HCT116 (cell line): ENCODE measurements at regions not wholly inside any gene's neighbourhood (a gene's known extent, or its start where the extent isn't known, plus 50 kb on each side); places are given as distances from the start of the nearest gene placed in this dataset.

Experiments
- ATAC-seq: fragments of 200-7000 bp; cut with Tn5 transposase; 2 replicates; pipeline ENCODE4 v1.9.1; 2020; ENCODE audit warnings: mild to moderate bottlenecking, moderate library complexity
- BruUV-seq: library from RNA; stranded (reverse); fragments of 400-500 nt; replicated peaks from 2 replicates; lab custom pipeline; 2021; lab: Mats Ljungman, UMichigan
- CTCF ChIA-PET: fragments of 300-600 bp; sonication (Branson Sonifier 250); formaldehyde crosslinking; loops from one replicate; lab custom pipeline; 2021; ENCODE audit warnings: antibody characterized with exemption; lab: Charles Lee
- POLR2A ChIA-PET: fragments of 300-600, 350-600 bp; sonication (Branson Sonifier 250); formaldehyde crosslinking; loops from one replicate; lab custom pipeline; 2021; ENCODE audit warnings: antibody characterized with exemption; lab: Charles Lee
- RAD21 ChIA-PET, 2 experiments: fragments of 300-600 bp; sonication (Branson Sonifier 250); formaldehyde crosslinking; loops; one replicate each; lab custom pipeline; 2023; ENCODE audit warnings: low total read pairs in 2 of 2; ENCODE audit not compliant: uncharacterized antibody in 2 of 2, unreplicated experiment in 2 of 2, low non-redundant PET in 1 of 2; lab: Charles Lee
- DNase-seq: peaks from one replicate; pipeline ENCODE4 v3.0.0-alpha.2; 2010; ENCODE audit warnings: low read depth, low spot score
- H2AFZ ChIP-seq: fragments of 200-600 bp; shearing (Covaris generic), sonication (generic); 2 replicates; pipeline ENCODE4 v1.6.1; 2017; ENCODE audit warnings: low read depth, mixed run types, mixed read lengths, antibody characterized with exemption, low read length; ENCODE audit not compliant: poor library complexity, severe bottlenecking
- H3K27ac ChIP-seq: 2 replicates; pipeline ENCODE4 v1.5.1; 2012; ENCODE audit warnings: low read depth, low read length
- H3K27me3 ChIP-seq: fragments of 200-600 bp; sonication (generic); 2 replicates; pipeline ENCODE4 v1.6.1; 2016; ENCODE audit warnings: mixed run types, low read length, mixed read lengths; ENCODE audit not compliant: insufficient read depth
- H3K36me3 ChIP-seq, 2 experiments: fragments of 200-500 bp in 1 of 2; fragments of 200-600 bp in 1 of 2; sonication (Bioruptor generic) in 1 of 2; sonication (generic) in 1 of 2; 2 replicates each; pipeline versions ENCODE4 v1.5.1 to v1.6.1; 2014 to 2016; ENCODE audit warnings: low read length in 2 of 2, inconsistent platforms in 1 of 2, mixed read lengths in 1 of 2, mixed run types in 1 of 2; ENCODE audit not compliant: insufficient read depth in 2 of 2, control insufficient read depth in 1 of 2
- H3K4me1 ChIP-seq, 2 experiments: fragments of 200-600 bp in 1 of 2; sonication (generic) in 1 of 2; 2 replicates each; pipeline versions ENCODE4 v1.5.1 to v1.6.1; 2012 to 2017; ENCODE audit warnings: low read length in 2 of 2, inconsistent platforms in 1 of 2, mild to moderate bottlenecking in 1 of 2, mixed read lengths in 1 of 2, mixed run types in 1 of 2, moderate library complexity in 1 of 2; ENCODE audit not compliant: insufficient read depth in 2 of 2, control insufficient read depth in 1 of 2
- H3K4me2 ChIP-seq: fragments of 200-600 bp; sonication (generic); 2 replicates; pipeline ENCODE4 v1.6.1; 2017; ENCODE audit warnings: mixed run types, low read length, mixed read lengths
- H3K4me3 ChIP-seq, 2 experiments: fragments of 200-600 bp in 1 of 2; sonication (generic) in 1 of 2; replicated peaks in 1 of 2; 2 replicates each; pipeline ENCODE4 v1.5.1; 2011 to 2016; ENCODE audit warnings: low read length in 2 of 2, control low read depth in 1 of 2, low read depth in 1 of 2, mild to moderate bottlenecking in 1 of 2, mixed read lengths in 1 of 2, mixed run types in 1 of 2
- H3K79me2 ChIP-seq: fragments of 200-600 bp; sonication (generic); 2 replicates; pipeline ENCODE4 v1.6.1; 2017; ENCODE audit warnings: mild to moderate bottlenecking, mixed run types, low read length, moderate library complexity, mixed read lengths; ENCODE audit not compliant: insufficient read depth
- H3K9ac ChIP-seq: fragments of 200-600 bp; sonication (generic); 2 replicates; pipeline ENCODE4 v1.6.1; 2016; ENCODE audit warnings: low read length, mixed read lengths
- H3K9me2 ChIP-seq: fragments of 200-600 bp; sonication (generic), shearing (Covaris generic); 2 replicates; pipeline ENCODE4 v1.6.1; 2017; ENCODE audit warnings: mixed run types, mild to moderate bottlenecking, moderate library complexity; ENCODE audit not compliant: insufficient read depth
- H3K9me3 ChIP-seq, 2 experiments: fragments of 200-500 bp in 1 of 2; fragments of 200-600 bp in 1 of 2; sonication (Bioruptor generic) in 1 of 2; sonication (generic) in 1 of 2; 2 replicates each; pipeline ENCODE4 v1.6.1; 2014 to 2017; ENCODE audit warnings: low read length in 2 of 2, mixed read lengths in 2 of 2, inconsistent platforms in 1 of 2, low read depth in 1 of 2, mild to moderate bottlenecking in 1 of 2, mixed run types in 1 of 2, moderate library complexity in 1 of 2; ENCODE audit not compliant: control insufficient read depth in 1 of 2, insufficient read depth in 1 of 2
- H4K20me1 ChIP-seq: fragments of 200-600 bp; sonication (generic), shearing (Covaris generic); 2 replicates; pipeline ENCODE4 v1.6.1; 2017; ENCODE audit warnings: mixed run types, mild to moderate bottlenecking, moderate library complexity; ENCODE audit not compliant: insufficient read depth
- ATF3 ChIP-seq: IDR thresholded peaks from 2 replicates; pipeline ENCODE4 v1.6.1; 2012
- CBX3 ChIP-seq: IDR thresholded peaks from 2 replicates; pipeline ENCODE4 v1.6.1; 2012; ENCODE audit warnings: low read depth
- ELF1 ChIP-seq: IDR thresholded peaks from 2 replicates; pipeline ENCODE4 v1.6.1; 2012; ENCODE audit warnings: low read depth, borderline replicate concordance
- EZH2phosphoT487 ChIP-seq: fragments of 200-600 bp; IDR thresholded peaks from 2 replicates; pipeline ENCODE4 v1.6.1; 2018; ENCODE audit warnings: antibody characterized with exemption, borderline replicate concordance
- FOSL1 ChIP-seq: IDR thresholded peaks from 2 replicates; pipeline ENCODE4 v1.6.1; 2012; ENCODE audit warnings: low read depth
- MAX ChIP-seq: IDR thresholded peaks from 2 replicates; pipeline ENCODE4 v1.6.1; 2012
- POLR2A ChIP-seq: IDR thresholded peaks from 2 replicates; pipeline ENCODE4 v1.7.0; 2011; ENCODE audit warnings: borderline replicate concordance; ENCODE audit not compliant: insufficient read depth, insufficient read length; ENCODE audit errors: extremely low read depth
- POLR2AphosphoS5 ChIP-seq: IDR thresholded peaks from 2 replicates; pipeline ENCODE4 v1.6.1; 2011; ENCODE audit warnings: mild to moderate bottlenecking, low read depth, low read length, moderate library complexity
- SIN3A ChIP-seq: IDR thresholded peaks from 2 replicates; pipeline ENCODE4 v1.6.1; 2012; ENCODE audit warnings: low read depth
- TCF7L2 ChIP-seq: IDR thresholded peaks from 2 replicates; pipeline ENCODE4 v1.7.0; 2011; ENCODE audit warnings: borderline replicate concordance, inconsistent platforms; ENCODE audit not compliant: insufficient read depth, insufficient read length; ENCODE audit errors: extremely low read depth
- ZFX ChIP-seq: fragments of 450-650 bp; IDR thresholded peaks from 2 replicates; pipeline ENCODE4 v1.6.1; 2017
- intact Hi-C: fragments of 100-400 bp; cut with micrococcal nuclease; formaldehyde crosslinking; loops from 2 replicates; pipeline ENCODE4 v1.10.0; 2022
- TF ChIP-seq, protein P1 (sequence below), 3 experiments: fragments of 200-600 bp in 1 of 3; sonication (generic) in 1 of 3; IDR thresholded peaks in 2 of 3; conservative IDR thresholded peaks in 1 of 3; 2 replicates each; pipeline ENCODE4 v1.5.1; 2012 to 2017; ENCODE audit warnings: low read depth in 2 of 3, low read length in 2 of 3, antibody characterized with exemption in 1 of 3, borderline replicate concordance in 1 of 3, control low read depth in 1 of 3, mild to moderate bottlenecking in 1 of 3, mixed read lengths in 1 of 3, mixed run types in 1 of 3, moderate library complexity in 1 of 3; ENCODE audit not compliant: insufficient read depth in 1 of 3
- TF ChIP-seq, protein P2 (sequence below): IDR thresholded peaks from 2 replicates; pipeline ENCODE4 v1.6.1; 2011; ENCODE audit warnings: mild to moderate bottlenecking, low read length, moderate library complexity; ENCODE audit not compliant: insufficient replicate concordance; ENCODE audit errors: extremely low read depth

GRCh38 chr12:102745971-102746600 is 171.0 kb downstream of the PAH start:
- Histone ChIP-seq H3K27me3 (peaks cover 14% of the 10 kb centered on the region), H3K4me3 (no peak overlapping the region), H4K20me1 (no peaks in the 10 kb centered on the region), H3K4me1 (no peaks in the 10 kb centered on the region), H3K36me3 (no peaks in the 10 kb centered on the region), H3K27ac (no peak overlapping the region), H3K79me2 (no peaks in the 10 kb centered on the region), H3K9ac (no peak overlapping the region), H2AFZ (no peak overlapping the region), H3K9me2 (no peaks in the 10 kb centered on the region), H3K9me3 (no peaks in the 10 kb centered on the region), H3K4me2 (no peak overlapping the region)
- no TSS peak for BruUV-seq
- no peak for TF ChIP-seq ZFX
- TF ChIP-seq POLR2A, result no peak
- no peak for TF ChIP-seq FOSL1
- TF ChIP-seq EZH2phosphoT487, result no peak
- TF ChIP-seq SIN3A, result no peak
- TF ChIP-seq TCF7L2, result no peak
- TF ChIP-seq ATF3, result no peak
- TF ChIP-seq, protein P1, sequence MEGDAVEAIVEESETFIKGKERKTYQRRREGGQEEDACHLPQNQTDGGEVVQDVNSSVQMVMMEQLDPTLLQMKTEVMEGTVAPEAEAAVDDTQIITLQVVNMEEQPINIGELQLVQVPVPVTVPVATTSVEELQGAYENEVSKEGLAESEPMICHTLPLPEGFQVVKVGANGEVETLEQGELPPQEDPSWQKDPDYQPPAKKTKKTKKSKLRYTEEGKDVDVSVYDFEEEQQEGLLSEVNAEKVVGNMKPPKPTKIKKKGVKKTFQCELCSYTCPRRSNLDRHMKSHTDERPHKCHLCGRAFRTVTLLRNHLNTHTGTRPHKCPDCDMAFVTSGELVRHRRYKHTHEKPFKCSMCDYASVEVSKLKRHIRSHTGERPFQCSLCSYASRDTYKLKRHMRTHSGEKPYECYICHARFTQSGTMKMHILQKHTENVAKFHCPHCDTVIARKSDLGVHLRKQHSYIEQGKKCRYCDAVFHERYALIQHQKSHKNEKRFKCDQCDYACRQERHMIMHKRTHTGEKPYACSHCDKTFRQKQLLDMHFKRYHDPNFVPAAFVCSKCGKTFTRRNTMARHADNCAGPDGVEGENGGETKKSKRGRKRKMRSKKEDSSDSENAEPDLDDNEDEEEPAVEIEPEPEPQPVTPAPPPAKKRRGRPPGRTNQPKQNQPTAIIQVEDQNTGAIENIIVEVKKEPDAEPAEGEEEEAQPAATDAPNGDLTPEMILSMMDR (IDR thresholded peaks at IDR 0.05 in 2 of 3, conservative IDR thresholded peaks at IDR 0.05 in 1 of 3; ENCODE audit: borderline replicate concordance in 1 of 3, insufficient read depth in 1 of 3, low read depth in 2 of 3, low read length in 2 of 3), result no peak
- TF ChIP-seq ELF1, result no peak
- no peak for TF ChIP-seq MAX
- TF ChIP-seq, protein P2, sequence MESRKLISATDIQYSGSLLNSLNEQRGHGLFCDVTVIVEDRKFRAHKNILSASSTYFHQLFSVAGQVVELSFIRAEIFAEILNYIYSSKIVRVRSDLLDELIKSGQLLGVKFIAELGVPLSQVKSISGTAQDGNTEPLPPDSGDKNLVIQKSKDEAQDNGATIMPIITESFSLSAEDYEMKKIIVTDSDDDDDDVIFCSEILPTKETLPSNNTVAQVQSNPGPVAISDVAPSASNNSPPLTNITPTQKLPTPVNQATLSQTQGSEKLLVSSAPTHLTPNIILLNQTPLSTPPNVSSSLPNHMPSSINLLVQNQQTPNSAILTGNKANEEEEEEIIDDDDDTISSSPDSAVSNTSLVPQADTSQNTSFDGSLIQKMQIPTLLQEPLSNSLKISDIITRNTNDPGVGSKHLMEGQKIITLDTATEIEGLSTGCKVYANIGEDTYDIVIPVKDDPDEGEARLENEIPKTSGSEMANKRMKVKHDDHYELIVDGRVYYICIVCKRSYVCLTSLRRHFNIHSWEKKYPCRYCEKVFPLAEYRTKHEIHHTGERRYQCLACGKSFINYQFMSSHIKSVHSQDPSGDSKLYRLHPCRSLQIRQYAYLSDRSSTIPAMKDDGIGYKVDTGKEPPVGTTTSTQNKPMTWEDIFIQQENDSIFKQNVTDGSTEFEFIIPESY, result no peak
- TF ChIP-seq CBX3, result no peak
- TF ChIP-seq POLR2AphosphoS5, result no peak
- intact Hi-C loops, result loop anchor here (10.0 kb wide), 1 partner anchor 651 kb away; no protein-coding TSS in a partner anchor
- RAD21 ChIA-PET, result no interaction called here
- DNase-seq (no peak), ATAC-seq (no peak)
- POLR2A ChIA-PET, result no interaction called here
- CTCF ChIA-PET, result no interaction called here
